Urothelium cell line (cell line): ENCODE measurements at regions not wholly inside any gene's neighbourhood (a gene's known extent, or its start where the extent isn't known, plus 50 kb on each side); places are given as distances from the start of the nearest gene placed in this dataset.

ENCODE experiments used
- DNase-seq: peaks from one replicate; pipeline ENCODE4 v3.0.0; 2011; ENCODE audit warnings: low spot score, mixed read lengths
- FAIRE-seq: peaks from 2 replicates; lab custom pipeline; 2011; peaks lifted over from hg19 to GRCh38; lab: Jason Lieb, UNC

GRCh38 chr4:117425636-117426035 lies 340.3 kb upstream of the TRAM1L1 start:
- FAIRE-seq = no peak
- no peak for DNase-seq

- FAIRE-seq = no peak
- DNase-seq = no peak
These were observed 343.2 kb upstream of the TRAM1L1 start for GRCh38 chr4:117428536-117428935.

GRCh38 chr4:117429061-117429460 lies 343.7 kb upstream of the TRAM1L1 start:
- DNase-seq = no peak
- no peak for FAIRE-seq

- FAIRE-seq (no peak), DNase-seq (no peak)
These were observed 344.1 kb upstream of the TRAM1L1 start for GRCh38 chr4:117429506-117429905.

- FAIRE-seq (no peak), DNase-seq (no peak)
These were observed 349.0 kb upstream of the TRAM1L1 start for GRCh38 chr4:117434424-117434823.

GRCh38 chr4:117447925-117448324 lies 362.5 kb upstream of the TRAM1L1 start:
- DNase-seq = no peak
- FAIRE-seq = no peak

- FAIRE-seq = no peak
- DNase-seq = no peak
These were observed 369.7 kb upstream of the TRAM1L1 start for GRCh38 chr4:117455088-117455487.

- FAIRE-seq (no peak), DNase-seq (no peak)
These were observed 381.0 kb upstream of the TRAM1L1 start for GRCh38 chr4:117466388-117466787.

GRCh38 chr4:117467404-117467803 lies 382.0 kb upstream of the TRAM1L1 start:
- DNase-seq = no peak
- FAIRE-seq = no peak

- DNase-seq (no peak), FAIRE-seq (no peak)
These were observed 389.6 kb upstream of the TRAM1L1 start for GRCh38 chr4:117474987-117475386.

GRCh38 chr4:117477925-117478324 lies 392.5 kb upstream of the TRAM1L1 start:
- no peak for DNase-seq
- FAIRE-seq = no peak

GRCh38 chr4:117478702-117479101 lies 393.3 kb upstream of the TRAM1L1 start:
- FAIRE-seq (no peak), DNase-seq (no peak)

GRCh38 chr4:117479673-117480072 lies 394.3 kb upstream of the TRAM1L1 start:
- DNase-seq (no peak), FAIRE-seq (no peak)

- DNase-seq (no peak), FAIRE-seq (no peak)
These were observed 396.4 kb upstream of the TRAM1L1 start for GRCh38 chr4:117481742-117482141.

- no peak for FAIRE-seq
- no peak for DNase-seq
These were observed 403.3 kb upstream of the TRAM1L1 start for GRCh38 chr4:117488692-117489091.

- DNase-seq (no peak), FAIRE-seq (no peak)
These were observed 403.7 kb upstream of the TRAM1L1 start for GRCh38 chr4:117489107-117489506.

- DNase-seq (no peak), FAIRE-seq (no peak)
These were observed 406.1 kb upstream of the TRAM1L1 start for GRCh38 chr4:117491516-117491915.

GRCh38 chr4:117495802-117496201 lies 410.4 kb upstream of the TRAM1L1 start:
- no peak for FAIRE-seq
- no peak for DNase-seq

GRCh38 chr4:117512414-117512813 lies 427.0 kb upstream of the TRAM1L1 start:
- FAIRE-seq = no peak
- no peak for DNase-seq

GRCh38 chr4:117514391-117515175 lies 429.2 kb upstream of the TRAM1L1 start:
- DNase-seq = no peak
- no peak for FAIRE-seq

GRCh38 chr4:117515921-117516320 lies 430.5 kb upstream of the TRAM1L1 start:
- FAIRE-seq (no peak), DNase-seq (no peak)

- DNase-seq (no peak), FAIRE-seq (no peak)
These were observed 442.2 kb upstream of the TRAM1L1 start for GRCh38 chr4:117527601-117528000.

- FAIRE-seq (no peak), DNase-seq (no peak)
These were observed 444.0 kb upstream of the TRAM1L1 start for GRCh38 chr4:117529401-117529800.
